ENCODE measurements at regions not wholly inside any gene's neighbourhood (a gene's known extent, or its start where the extent isn't known, plus 50 kb on each side); places are given as distances from the start of the nearest gene placed in this dataset.

DNA sequence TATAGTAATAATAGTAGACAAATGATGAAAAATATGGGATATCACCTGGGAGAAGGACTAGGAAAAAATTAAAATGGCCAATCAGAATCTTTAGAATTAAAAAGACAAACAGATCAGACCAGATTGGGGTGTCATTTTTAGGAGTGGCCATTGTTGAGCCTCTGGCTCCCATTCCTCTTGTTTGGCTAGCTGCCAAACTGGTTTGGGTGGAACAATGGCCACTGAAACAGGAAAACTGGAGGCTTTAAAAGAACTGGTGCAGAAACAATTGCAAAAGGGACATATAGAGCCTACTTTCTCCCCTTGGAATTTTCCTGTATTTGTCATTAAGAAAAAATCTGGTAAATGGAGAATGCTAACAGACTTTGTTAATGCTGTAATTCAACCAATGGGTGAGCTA is 294.8 kb upstream of the DKK2 start:
- no peak overlapping the region for H3K27ac Mint-ChIP-seq
- no peak for DNase-seq
- H3K4me1 Mint-ChIP-seq, result no peaks in the 10 kb centered on the region
- ATAC-seq, result no peak
- H3K27me3 Mint-ChIP-seq, result no peaks in the 10 kb centered on the region
- H3K4me3 Mint-ChIP-seq, result no peak overlapping the region
- H3K9me3 Mint-ChIP-seq, result peaks cover 11 to 13% of the 10 kb centered on the region in 2 donors

DNA sequence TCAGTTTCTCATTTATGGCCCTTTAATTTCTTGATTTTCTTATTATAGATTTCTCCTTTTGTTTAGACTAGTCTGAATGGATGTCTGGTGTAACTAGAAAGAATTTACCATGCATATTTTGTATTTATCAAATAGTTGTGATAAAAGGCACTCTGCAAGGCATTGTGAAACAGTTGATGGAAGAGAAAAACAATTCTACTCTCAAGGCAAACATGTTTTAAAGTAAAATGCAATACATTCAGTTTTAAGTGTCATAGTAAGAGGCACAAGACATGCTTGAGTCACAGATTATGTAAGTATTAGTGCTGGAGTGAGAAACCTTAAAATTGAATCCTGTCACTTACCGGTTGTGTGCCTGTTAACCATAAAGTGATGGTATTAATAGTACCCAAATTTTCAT is 283.3 kb upstream of the DKK2 start:
- Mint-ChIP-seq H3K27me3 (no peaks in the 10 kb centered on the region), H3K4me3 (no peak overlapping the region), H3K27ac (no peak overlapping the region), H3K9me3 (no peaks in the 10 kb centered on the region), H3K4me1 (no peaks in the 10 kb centered on the region)
- DNase-seq (no peak), ATAC-seq (no peak)

DNA sequence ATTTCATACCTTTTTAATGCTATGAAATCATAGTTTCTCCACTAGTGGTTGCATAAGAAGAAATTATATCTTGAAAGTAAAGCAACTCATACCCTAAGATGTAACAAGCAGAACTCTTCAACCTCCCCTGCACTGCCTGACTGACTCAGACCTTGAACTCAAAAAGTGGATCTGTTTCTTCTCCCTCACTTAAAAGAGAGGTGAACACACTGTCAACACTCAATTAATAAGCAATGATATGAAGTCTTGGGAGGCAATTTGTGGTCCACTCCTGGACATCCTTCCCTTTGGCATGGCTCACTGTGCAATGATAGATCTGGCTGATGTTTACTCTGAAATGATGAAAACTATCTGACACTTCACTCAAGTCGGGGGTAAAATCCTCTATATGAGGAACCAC is 282.0 kb upstream of the DKK2 start:
- H3K4me1 Mint-ChIP-seq, result no peaks in the 10 kb centered on the region
- no peaks in the 10 kb centered on the region for H3K27me3 Mint-ChIP-seq
- ATAC-seq (no peak), DNase-seq (no peak)
- H3K9me3 Mint-ChIP-seq, result no peaks in the 10 kb centered on the region
- no peak overlapping the region for H3K27ac Mint-ChIP-seq
- H3K4me3 Mint-ChIP-seq, result no peak overlapping the region

DNA sequence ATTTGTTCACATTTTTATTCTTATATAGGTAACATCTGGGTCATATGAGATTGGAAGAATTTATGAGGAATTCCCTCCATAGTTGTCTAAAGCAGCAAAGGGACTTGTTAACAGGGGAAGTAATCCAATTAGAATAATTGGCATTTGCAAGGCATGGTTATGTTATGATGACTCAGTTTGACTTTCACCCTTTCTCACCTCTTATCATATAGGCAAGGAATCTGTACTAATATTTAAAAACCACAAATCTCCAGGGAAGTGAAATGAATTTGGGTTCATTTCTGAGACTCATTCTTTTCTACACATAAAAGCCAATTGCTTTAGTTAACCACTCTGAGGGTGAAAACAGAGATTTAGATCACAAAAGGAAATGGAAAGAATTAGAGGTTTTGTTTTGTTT is 281.5 kb upstream of the DKK2 start:
- Mint-ChIP-seq H3K4me1 (no peaks in the 10 kb centered on the region), H3K9me3 (no peaks in the 10 kb centered on the region), H3K4me3 (no peak overlapping the region), H3K27ac (no peak overlapping the region), H3K27me3 (no peaks in the 10 kb centered on the region)
- no peak for DNase-seq
- ATAC-seq, result no peak

DNA sequence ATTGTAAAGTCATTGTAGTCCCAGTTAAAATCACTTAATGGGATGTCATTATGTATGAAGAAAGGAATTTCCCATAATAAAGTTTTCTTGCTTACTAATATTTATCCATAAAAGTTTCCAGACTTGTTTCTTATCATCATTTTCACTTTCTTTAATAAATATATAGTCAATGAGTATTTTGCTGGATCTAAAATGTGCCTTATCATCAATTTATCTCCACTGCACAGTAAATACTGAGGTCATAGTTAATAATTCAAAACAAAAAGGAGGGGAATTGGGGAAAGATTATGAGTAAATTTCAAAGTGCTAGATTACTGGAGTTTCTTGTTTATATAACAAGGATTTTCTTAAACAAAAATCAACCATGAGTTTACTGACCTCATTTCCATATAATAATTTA is 279.5 kb upstream of the DKK2 start:
- no peak overlapping the region for H3K4me3 Mint-ChIP-seq
- no peak for ATAC-seq

DNA sequence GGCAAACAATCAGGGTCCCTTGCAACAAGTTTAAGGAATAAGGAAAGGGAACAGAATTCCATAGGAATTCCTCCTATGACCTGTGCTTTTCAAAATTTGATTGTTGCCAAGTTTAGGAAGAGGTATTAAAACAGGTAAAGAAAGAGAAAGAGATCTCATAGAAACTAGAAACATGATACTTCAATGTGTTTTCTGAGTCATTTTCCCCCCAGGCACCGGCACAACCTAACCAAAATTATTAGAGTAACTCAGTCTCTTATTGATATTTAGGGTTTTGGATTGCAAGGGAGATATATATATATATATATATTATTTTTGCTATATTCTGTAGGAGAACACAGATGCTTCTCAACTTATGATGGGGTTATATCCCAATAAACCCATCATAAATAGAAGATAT is 278.0 kb upstream of the DKK2 start:
- no peaks in the 10 kb centered on the region for H3K27me3 Mint-ChIP-seq
- H3K27ac Mint-ChIP-seq, result no peak overlapping the region
- ATAC-seq, result no peak
- no peak overlapping the region for H3K4me3 Mint-ChIP-seq
- DNase-seq, result no peak
- H3K4me1 Mint-ChIP-seq, result no peaks in the 10 kb centered on the region
- peaks cover 0 to 4% of the 10 kb centered on the region in 2 donors for H3K9me3 Mint-ChIP-seq

More for the DNA sequence above, 279.5 kb upstream of the DKK2 start:
- Mint-ChIP-seq H3K27me3 (no peaks in the 10 kb centered on the region), H3K4me1 (no peaks in the 10 kb centered on the region), H3K9me3 (peaks cover 0 to 3% of the 10 kb centered on the region in 2 donors), H3K27ac (no peak overlapping the region)
- no peak for DNase-seq

DNA sequence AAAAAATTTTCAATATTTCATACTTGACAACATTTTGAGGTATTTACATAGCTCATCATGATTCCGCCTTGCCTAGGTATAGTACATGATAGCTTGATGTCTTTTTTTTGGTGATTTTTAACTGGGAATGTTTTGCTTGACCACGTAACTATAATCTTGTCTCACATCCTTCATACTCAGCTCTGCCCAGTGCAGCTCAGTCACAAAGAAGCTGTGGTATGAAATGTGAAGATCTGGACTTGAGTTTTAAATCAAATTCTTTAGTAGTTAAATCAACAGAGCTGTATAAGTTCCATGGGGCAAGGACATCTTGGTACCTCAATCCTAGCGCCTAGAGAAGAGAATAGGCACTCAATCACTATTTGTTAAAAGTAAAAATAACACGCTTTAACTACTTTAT is 276.3 kb upstream of the DKK2 start:
- H3K9me3 Mint-ChIP-seq, result peaks cover 0 to 4% of the 10 kb centered on the region in 2 donors
- no peaks in the 10 kb centered on the region for H3K4me1 Mint-ChIP-seq
- no peak for DNase-seq
- H3K27ac Mint-ChIP-seq, result no peak overlapping the region
- H3K4me3 Mint-ChIP-seq, result no peak overlapping the region
- no peaks in the 10 kb centered on the region for H3K27me3 Mint-ChIP-seq
- ATAC-seq, result no peak

DNA sequence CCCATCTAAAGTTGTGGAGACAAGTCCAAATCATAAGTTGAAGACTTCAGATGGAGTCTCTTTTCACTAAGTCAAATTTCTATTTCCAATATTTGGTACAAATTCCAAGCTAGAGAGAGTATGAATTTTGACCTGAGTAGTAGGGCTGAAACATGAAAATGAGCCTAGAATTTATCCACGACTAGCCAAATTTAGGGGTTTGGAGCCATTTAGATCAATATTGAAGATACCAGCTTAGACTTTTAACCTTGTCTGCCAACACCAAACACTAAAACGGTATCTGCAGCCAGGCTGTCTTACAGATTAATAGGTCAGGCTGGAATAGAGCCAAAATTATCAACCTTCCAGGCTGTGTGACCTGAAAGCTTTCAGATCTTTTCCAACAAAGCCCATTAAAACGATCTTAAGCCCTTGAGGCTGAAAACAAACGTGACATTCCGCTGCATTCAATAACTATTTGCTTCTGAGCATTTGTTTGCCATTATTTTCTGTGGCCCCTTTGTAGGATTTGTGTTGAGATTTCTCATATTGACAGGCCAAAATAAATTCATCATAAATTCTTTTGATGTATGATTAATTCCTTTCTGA is 268.7 kb upstream of the DKK2 start:
- Mint-ChIP-seq H3K27me3 (no peaks in the 10 kb centered on the region), H3K4me1 (no peaks in the 10 kb centered on the region), H3K9me3 (no peaks in the 10 kb centered on the region), H3K27ac (no peak overlapping the region), H3K4me3 (no peak overlapping the region)
- DNase-seq (no peak), ATAC-seq (no peak)

DNA sequence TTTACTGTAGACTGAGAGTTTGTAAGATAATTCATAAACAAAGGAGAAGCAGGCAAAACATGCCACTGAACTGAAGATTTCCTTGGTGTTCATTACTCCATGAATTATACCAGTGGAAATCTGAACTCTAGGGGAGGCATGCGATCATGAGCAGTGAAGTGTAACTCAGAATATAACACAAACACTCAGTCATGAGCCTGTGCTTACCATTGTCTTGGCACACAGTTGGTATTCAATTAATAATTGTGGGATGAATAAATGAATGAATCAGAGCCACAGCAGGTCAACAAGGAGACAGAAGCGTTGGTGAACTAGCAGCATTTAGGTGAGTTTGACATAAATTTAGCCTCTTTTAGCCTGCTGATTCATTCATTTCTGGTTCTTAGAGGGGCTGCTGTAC is 263.5 kb upstream of the DKK2 start:
- H3K27me3 Mint-ChIP-seq, result no peaks in the 10 kb centered on the region
- H3K4me1 Mint-ChIP-seq, result no peaks in the 10 kb centered on the region
- H3K9me3 Mint-ChIP-seq, result peaks cover 5 to 9% of the 10 kb centered on the region in 2 donors
- H3K27ac Mint-ChIP-seq, result no peak overlapping the region
- H3K4me3 Mint-ChIP-seq, result no peak overlapping the region
- ATAC-seq (no peak), DNase-seq (no peak)

DNA sequence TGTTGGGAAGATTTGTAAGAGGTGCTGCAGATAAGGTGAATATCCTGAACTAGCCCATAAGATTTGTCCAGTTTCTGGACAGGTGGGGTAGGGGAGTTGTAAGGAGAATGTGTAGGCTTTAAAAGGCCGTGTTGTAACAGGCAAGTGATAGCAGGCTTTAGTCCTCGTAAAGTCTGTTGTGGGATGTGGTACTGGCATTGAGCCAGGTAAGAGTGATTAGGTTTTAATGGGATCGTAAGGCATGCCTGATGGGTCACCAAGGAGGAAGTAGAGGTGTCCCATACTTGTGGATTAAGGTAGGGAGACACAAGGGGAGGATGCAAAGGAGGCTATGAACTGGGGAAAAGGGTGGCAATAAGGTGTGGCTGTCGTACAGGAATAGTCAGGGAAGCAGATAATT is 256.9 kb upstream of the DKK2 start:
- Mint-ChIP-seq H3K4me1 (no peaks in the 10 kb centered on the region), H3K4me3 (no peak overlapping the region), H3K27me3 (no peaks in the 10 kb centered on the region), H3K27ac (no peak overlapping the region), H3K9me3 (peaks cover 23 to 25% of the 10 kb centered on the region in 2 donors)
- no peak for ATAC-seq
- no peak for DNase-seq

DNA sequence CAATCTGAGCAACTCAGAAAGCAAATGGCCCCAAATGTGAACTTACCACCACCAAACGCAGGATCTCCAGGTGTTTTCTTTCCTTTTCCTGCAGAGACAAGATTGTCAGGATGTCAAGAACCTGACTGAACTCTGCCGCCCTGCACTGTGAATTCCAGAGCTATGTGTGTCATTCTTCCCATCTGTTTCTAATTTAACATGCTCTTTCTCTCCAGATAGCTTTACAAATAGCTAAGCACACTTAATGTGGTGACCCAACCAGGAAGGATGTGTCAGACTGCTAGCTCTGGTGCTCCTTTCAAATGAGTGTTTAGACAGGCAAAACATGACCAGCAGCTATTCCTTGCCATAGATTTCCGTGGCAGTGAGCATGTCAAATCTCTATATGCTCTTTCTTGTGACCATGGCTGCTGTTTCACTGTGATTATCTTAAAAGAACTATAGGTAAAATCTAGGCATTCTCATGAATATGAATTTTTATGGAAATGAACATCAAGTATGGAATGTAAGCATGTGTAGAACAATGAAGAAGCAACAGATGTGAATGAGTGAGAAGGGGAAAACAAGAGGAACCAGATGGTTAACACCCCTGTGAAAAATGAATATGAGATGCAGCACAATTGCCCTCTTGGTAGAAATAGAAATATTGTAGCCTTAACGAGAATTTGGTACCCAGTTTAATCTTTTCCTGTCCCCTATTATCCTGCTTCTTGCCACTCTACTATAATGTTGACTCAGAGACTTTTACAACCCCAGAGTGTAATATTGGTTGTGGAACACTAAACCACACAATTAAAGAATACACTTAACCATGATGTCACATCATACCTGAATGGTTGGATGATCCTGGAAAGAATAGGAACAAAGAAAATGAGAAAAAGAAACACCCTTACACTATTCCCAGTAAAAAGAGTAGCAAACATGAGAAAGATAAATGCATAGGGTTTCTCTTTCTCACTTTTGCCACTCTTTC is 247.8 kb upstream of the DKK2 start:
- H3K27ac Mint-ChIP-seq, result no peak overlapping the region
- H3K9me3 Mint-ChIP-seq, result no peaks in the 10 kb centered on the region
- no peak for ATAC-seq
- H3K4me3 Mint-ChIP-seq, result no peak overlapping the region
- H3K4me1 Mint-ChIP-seq, result no peaks in the 10 kb centered on the region
- DNase-seq, result no peak
- no peaks in the 10 kb centered on the region for H3K27me3 Mint-ChIP-seq

DNA sequence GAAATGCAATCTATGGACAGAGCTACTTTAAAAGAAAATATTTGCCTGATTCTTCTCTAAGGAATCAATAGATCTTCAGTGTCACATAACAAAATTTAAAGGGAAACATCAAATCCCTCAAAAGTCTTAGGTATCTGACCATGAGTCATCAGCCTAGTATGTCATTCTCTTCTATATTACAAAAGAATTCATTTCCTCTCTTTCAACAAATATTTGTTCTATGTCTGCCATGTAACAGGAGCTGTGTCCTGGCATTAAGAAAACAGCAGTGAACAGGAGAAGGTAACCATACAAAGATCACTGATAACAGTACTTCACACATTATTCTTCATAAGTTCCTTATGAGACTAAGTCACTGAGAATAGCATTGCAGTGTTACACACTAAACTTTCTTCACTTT is 243.6 kb upstream of the DKK2 start:
- Mint-ChIP-seq H3K4me3 (no peak overlapping the region), H3K4me1 (no peaks in the 10 kb centered on the region), H3K27ac (no peak overlapping the region), H3K9me3 (no peaks in the 10 kb centered on the region), H3K27me3 (no peaks in the 10 kb centered on the region)
- DNase-seq (no peak), ATAC-seq (no peak)

DNA sequence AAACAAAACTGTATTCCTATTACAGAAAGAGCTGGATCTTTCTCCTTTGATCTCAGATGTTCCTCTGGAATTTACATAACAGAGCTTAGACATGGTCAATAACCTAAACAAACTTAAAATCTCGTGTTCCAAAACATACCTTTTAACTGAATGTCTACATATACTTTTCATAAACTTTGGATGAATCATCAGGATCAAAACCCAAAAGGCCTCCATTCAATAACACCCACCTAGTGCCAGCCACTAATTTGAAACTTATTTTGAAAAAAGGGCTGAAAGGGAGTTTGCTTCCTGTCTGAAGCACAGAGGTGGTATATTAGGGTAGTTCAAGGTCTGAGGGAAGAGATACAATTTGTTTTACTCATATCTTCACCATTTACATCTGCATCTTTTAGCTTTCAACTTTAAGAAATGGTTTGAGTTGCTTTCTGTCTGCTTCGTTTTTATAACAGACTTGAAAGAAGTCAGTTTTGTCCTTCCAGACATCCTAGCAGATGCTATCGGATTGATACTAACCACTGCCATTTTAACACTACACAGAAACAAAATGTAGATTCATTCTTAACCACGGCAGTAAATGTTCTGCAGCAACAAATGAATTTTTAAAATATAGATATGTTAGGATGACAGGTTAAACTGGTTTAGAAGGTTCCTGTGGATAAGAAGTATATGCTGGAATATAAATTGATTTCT is 242.8 kb upstream of the DKK2 start:
- H3K27ac Mint-ChIP-seq, result no peak overlapping the region
- DNase-seq (no peak), ATAC-seq (no peak)
- no peaks in the 10 kb centered on the region for H3K9me3 Mint-ChIP-seq
- H3K4me1 Mint-ChIP-seq, result no peaks in the 10 kb centered on the region
- no peaks in the 10 kb centered on the region for H3K27me3 Mint-ChIP-seq
- H3K4me3 Mint-ChIP-seq, result no peak overlapping the region

DNA sequence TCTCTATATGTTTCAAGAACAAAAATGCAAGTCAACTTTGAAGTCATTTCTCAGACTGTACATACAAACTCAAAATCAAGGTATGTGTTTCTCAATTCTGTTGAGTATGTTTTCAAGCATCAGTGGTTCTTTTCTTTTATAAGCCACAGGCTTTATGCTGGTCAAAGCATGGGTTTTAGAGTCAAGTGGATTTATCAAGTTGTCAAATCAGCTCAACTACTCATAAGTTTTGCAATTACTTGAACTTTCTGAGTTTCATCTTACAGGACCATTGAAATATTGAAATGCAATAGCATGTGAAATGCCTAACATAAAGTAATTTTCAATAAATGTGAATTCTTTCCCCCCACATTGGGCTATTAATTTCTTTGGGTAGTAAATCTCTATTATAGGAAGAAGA is 239.9 kb upstream of the DKK2 start:
- Mint-ChIP-seq H3K27me3 (no peaks in the 10 kb centered on the region), H3K4me1 (no peaks in the 10 kb centered on the region), H3K9me3 (no peaks in the 10 kb centered on the region), H3K27ac (no peak overlapping the region), H3K4me3 (no peak overlapping the region)
- ATAC-seq (no peak), DNase-seq (no peak)

DNA sequence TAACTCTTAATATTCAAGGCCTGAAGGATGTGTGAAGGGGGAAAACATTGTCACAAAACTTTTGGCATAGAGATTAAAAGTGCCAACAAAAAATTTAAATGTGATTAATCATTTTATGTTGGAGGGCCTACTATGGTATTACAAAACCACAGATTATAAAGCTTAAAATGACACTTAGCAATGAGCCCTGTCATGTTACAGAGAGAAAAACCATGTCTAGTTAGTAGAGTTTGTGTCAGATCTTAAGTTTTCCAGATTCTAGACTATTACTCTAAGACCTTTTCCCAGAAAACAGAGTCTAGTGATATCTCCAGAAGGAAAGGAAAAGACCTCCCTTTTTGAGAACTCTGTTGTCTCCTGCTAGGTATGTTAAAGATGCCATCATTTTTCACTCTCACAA is 239.1 kb upstream of the DKK2 start:
- Mint-ChIP-seq H3K27ac (no peak overlapping the region), H3K9me3 (no peaks in the 10 kb centered on the region), H3K4me1 (no peaks in the 10 kb centered on the region), H3K27me3 (no peaks in the 10 kb centered on the region), H3K4me3 (no peak overlapping the region)
- no peak for ATAC-seq
- DNase-seq, result no peak

DNA sequence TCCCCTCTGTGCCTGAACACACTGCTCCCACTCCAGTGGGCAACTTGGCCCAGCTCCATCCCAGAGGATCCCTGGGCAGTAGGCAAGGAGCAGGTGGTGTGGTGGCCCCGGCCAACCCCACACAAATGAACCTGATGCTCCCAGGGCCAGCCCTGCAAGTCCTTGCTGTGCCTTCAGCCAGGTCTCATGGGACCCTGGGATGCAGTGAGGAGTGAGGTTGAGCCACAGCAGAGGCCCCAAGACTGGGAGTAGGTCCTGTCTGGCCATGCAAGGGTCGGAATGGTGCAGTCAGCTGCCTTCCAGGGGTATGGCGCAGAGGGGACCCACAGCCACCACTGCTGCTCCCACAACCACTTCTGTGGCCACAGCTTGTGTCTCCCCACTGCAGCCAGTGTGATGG is 234.5 kb upstream of the DKK2 start:
- no peak for DNase-seq
- no peak overlapping the region for H3K4me3 Mint-ChIP-seq
- H3K27me3 Mint-ChIP-seq, result no peaks in the 10 kb centered on the region
- ATAC-seq, result peak; percentile 44
- H3K27ac Mint-ChIP-seq, result no peak overlapping the region
- H3K9me3 Mint-ChIP-seq, result no peaks in the 10 kb centered on the region
- H3K4me1 Mint-ChIP-seq, result no peaks in the 10 kb centered on the region

All from stimulated activated naive CD8-positive, alpha-beta T cell treated with anti-CD3 and anti-CD28 coated beads, Interleukin-15, amount 100 ng/mL, for 72 hours (primary cell).